ENCODE measurements at regions not wholly inside any gene's neighbourhood (a gene's known extent, or its start where the extent isn't known, plus 50 kb on each side); places are given as distances from the start of the nearest gene placed in this dataset.
"Not testable (repeated sequence)": the region's sequence is repeated elsewhere in the genome, so short reads cannot be mapped to it uniquely, and the experiment has no call there.

GRCh38 chr13:87244256-87244890 is 426.8 kb upstream of the SLITRK5 start:
- no peaks in the 10 kb centered on the region for H3K36me3 ChIP-seq (ENCODE audit: control insufficient read depth, insufficient read depth, low read length)
- H3K27ac ChIP-seq (ENCODE audit: insufficient read depth, low read depth, low read length, poor library complexity, severe bottlenecking), result no peak overlapping the region
- H3K9me3 ChIP-seq (ENCODE audit: control insufficient read depth, low read length), result no peaks in the 10 kb centered on the region
- 90 to 100% methylated on average over 3 of the region's 3 CpGs for WGBS, 2 experiments
- no peak overlapping the region for H3K4me3 ChIP-seq (ENCODE audit: insufficient read depth, low read depth, low read length)
- no peaks in the 10 kb centered on the region for H3K4me1 ChIP-seq (ENCODE audit: control insufficient read depth, insufficient read depth, low read length)
- no peaks in the 10 kb centered on the region for H3K27me3 ChIP-seq (ENCODE audit: control insufficient read depth, insufficient read depth, low read length, poor library complexity, severe bottlenecking)

- 93 to 94% methylated on average over 8 of the region's 8 CpGs for WGBS, 2 experiments
- H3K27ac ChIP-seq (ENCODE audit: insufficient read depth, low read depth, low read length, poor library complexity, severe bottlenecking); H3K4me1 ChIP-seq (ENCODE audit: control insufficient read depth, insufficient read depth, low read length); H3K36me3 ChIP-seq (ENCODE audit: control insufficient read depth, insufficient read depth, low read length); H3K4me3 ChIP-seq (ENCODE audit: insufficient read depth, low read depth, low read length); H3K27me3 ChIP-seq (ENCODE audit: control insufficient read depth, insufficient read depth, low read length, poor library complexity, severe bottlenecking); H3K9me3 ChIP-seq (ENCODE audit: control insufficient read depth, low read length): not testable (repeated sequence)
Measured at GRCh38 chr13:87249847-87250246, 421.3 kb upstream of the SLITRK5 start.

GRCh38 chr13:87255394-87255793 is 415.8 kb upstream of the SLITRK5 start:
- H3K36me3 ChIP-seq (ENCODE audit: control insufficient read depth, insufficient read depth, low read length), result no peaks in the 10 kb centered on the region
- no peaks in the 10 kb centered on the region for H3K9me3 ChIP-seq (ENCODE audit: control insufficient read depth, low read length)
- H3K27ac ChIP-seq (ENCODE audit: insufficient read depth, low read depth, low read length, poor library complexity, severe bottlenecking), result no peak overlapping the region
- H3K4me3 ChIP-seq (ENCODE audit: insufficient read depth, low read depth, low read length), result no peak overlapping the region
- no peaks in the 10 kb centered on the region for H3K4me1 ChIP-seq (ENCODE audit: control insufficient read depth, insufficient read depth, low read length)
- WGBS, 2 experiments, result 86 to 98% methylated on average over 4 to 5 of the region's 5 CpGs
- H3K27me3 ChIP-seq (ENCODE audit: control insufficient read depth, insufficient read depth, low read length, poor library complexity, severe bottlenecking), result no peaks in the 10 kb centered on the region

GRCh38 chr13:87259479-87260083 is 411.6 kb upstream of the SLITRK5 start:
- Histone ChIP-seq H3K27me3 (ENCODE audit: control insufficient read depth, insufficient read depth, low read length, poor library complexity, severe bottlenecking) (no peaks in the 10 kb centered on the region), H3K27ac (ENCODE audit: insufficient read depth, low read depth, low read length, poor library complexity, severe bottlenecking) (no peak overlapping the region), H3K9me3 (ENCODE audit: control insufficient read depth, low read length) (no peaks in the 10 kb centered on the region), H3K4me1 (ENCODE audit: control insufficient read depth, insufficient read depth, low read length) (no peaks in the 10 kb centered on the region), H3K4me3 (ENCODE audit: insufficient read depth, low read depth, low read length) (no peak overlapping the region), H3K36me3 (ENCODE audit: control insufficient read depth, insufficient read depth, low read length) (no peaks in the 10 kb centered on the region)
- WGBS, 2 experiments, result 7 to 8% methylated on average over 3 of the region's 5 CpGs

GRCh38 chr13:87274209-87274819 is 396.9 kb upstream of the SLITRK5 start:
- 0% methylated on average over 1 of the region's 1 CpG for WGBS, 2 experiments
- H3K27me3 ChIP-seq (ENCODE audit: control insufficient read depth, insufficient read depth, low read length, poor library complexity, severe bottlenecking), result no peaks in the 10 kb centered on the region
- H3K4me1 ChIP-seq (ENCODE audit: control insufficient read depth, insufficient read depth, low read length), result no peaks in the 10 kb centered on the region
- H3K9me3 ChIP-seq (ENCODE audit: control insufficient read depth, low read length), result no peaks in the 10 kb centered on the region
- no peak overlapping the region for H3K27ac ChIP-seq (ENCODE audit: insufficient read depth, low read depth, low read length, poor library complexity, severe bottlenecking)
- no peaks in the 10 kb centered on the region for H3K36me3 ChIP-seq (ENCODE audit: control insufficient read depth, insufficient read depth, low read length)
- no peak overlapping the region for H3K4me3 ChIP-seq (ENCODE audit: insufficient read depth, low read depth, low read length)

GRCh38 chr13:87280139-87280538 is 391.0 kb upstream of the SLITRK5 start:
- no peaks in the 10 kb centered on the region for H3K9me3 ChIP-seq (ENCODE audit: control insufficient read depth, low read length)
- no peaks in the 10 kb centered on the region for H3K4me1 ChIP-seq (ENCODE audit: control insufficient read depth, insufficient read depth, low read length)
- H3K4me3 ChIP-seq (ENCODE audit: insufficient read depth, low read depth, low read length), result no peak overlapping the region
- H3K27ac ChIP-seq (ENCODE audit: insufficient read depth, low read depth, low read length, poor library complexity, severe bottlenecking), result no peak overlapping the region
- WGBS, 2 experiments, result 86 to 88% methylated on average over 4 of the region's 4 CpGs
- H3K36me3 ChIP-seq (ENCODE audit: control insufficient read depth, insufficient read depth, low read length), result no peaks in the 10 kb centered on the region
- H3K27me3 ChIP-seq (ENCODE audit: control insufficient read depth, insufficient read depth, low read length, poor library complexity, severe bottlenecking), result no peaks in the 10 kb centered on the region

- H3K27me3 ChIP-seq (ENCODE audit: control insufficient read depth, insufficient read depth, low read length, poor library complexity, severe bottlenecking), result no peaks in the 10 kb centered on the region
- H3K4me1 ChIP-seq (ENCODE audit: control insufficient read depth, insufficient read depth, low read length), result no peaks in the 10 kb centered on the region
- no peak overlapping the region for H3K4me3 ChIP-seq (ENCODE audit: insufficient read depth, low read depth, low read length)
- H3K36me3 ChIP-seq (ENCODE audit: control insufficient read depth, insufficient read depth, low read length), result no peaks in the 10 kb centered on the region
- 100% methylated on average over 2 of the region's 3 CpGs; no CpG with 5 or more reads in 1 of the 2 experiments for WGBS, 2 experiments
- H3K27ac ChIP-seq (ENCODE audit: insufficient read depth, low read depth, low read length, poor library complexity, severe bottlenecking), result no peak overlapping the region
- no peaks in the 10 kb centered on the region for H3K9me3 ChIP-seq (ENCODE audit: control insufficient read depth, low read length)
Measured at GRCh38 chr13:87287721-87288120, 383.4 kb upstream of the SLITRK5 start.

- H3K36me3 ChIP-seq (ENCODE audit: control insufficient read depth, insufficient read depth, low read length), result no peaks in the 10 kb centered on the region
- no peaks in the 10 kb centered on the region for H3K9me3 ChIP-seq (ENCODE audit: control insufficient read depth, low read length)
- no peaks in the 10 kb centered on the region for H3K27me3 ChIP-seq (ENCODE audit: control insufficient read depth, insufficient read depth, low read length, poor library complexity, severe bottlenecking)
- H3K27ac ChIP-seq (ENCODE audit: insufficient read depth, low read depth, low read length, poor library complexity, severe bottlenecking), result no peak overlapping the region
- no peaks in the 10 kb centered on the region for H3K4me1 ChIP-seq (ENCODE audit: control insufficient read depth, insufficient read depth, low read length)
- no peak overlapping the region for H3K4me3 ChIP-seq (ENCODE audit: insufficient read depth, low read depth, low read length)
Measured at GRCh38 chr13:87295636-87296035, 375.5 kb upstream of the SLITRK5 start.

GRCh38 chr13:87302034-87302433 is 369.1 kb upstream of the SLITRK5 start:
- H3K36me3 ChIP-seq (ENCODE audit: control insufficient read depth, insufficient read depth, low read length), result no peaks in the 10 kb centered on the region
- WGBS, 2 experiments, result 94 to 96% methylated on average over 2 of the region's 3 CpGs
- H3K27ac ChIP-seq (ENCODE audit: insufficient read depth, low read depth, low read length, poor library complexity, severe bottlenecking), result no peak overlapping the region
- H3K9me3 ChIP-seq (ENCODE audit: control insufficient read depth, low read length), result no peaks in the 10 kb centered on the region
- H3K4me1 ChIP-seq (ENCODE audit: control insufficient read depth, insufficient read depth, low read length), result no peaks in the 10 kb centered on the region
- no peaks in the 10 kb centered on the region for H3K27me3 ChIP-seq (ENCODE audit: control insufficient read depth, insufficient read depth, low read length, poor library complexity, severe bottlenecking)
- H3K4me3 ChIP-seq (ENCODE audit: insufficient read depth, low read depth, low read length), result no peak overlapping the region

GRCh38 chr13:87302931-87303330 is 368.2 kb upstream of the SLITRK5 start:
- Histone ChIP-seq H3K36me3 (ENCODE audit: control insufficient read depth, insufficient read depth, low read length) (no peaks in the 10 kb centered on the region), H3K27me3 (ENCODE audit: control insufficient read depth, insufficient read depth, low read length, poor library complexity, severe bottlenecking) (no peaks in the 10 kb centered on the region), H3K4me1 (ENCODE audit: control insufficient read depth, insufficient read depth, low read length) (no peaks in the 10 kb centered on the region), H3K4me3 (ENCODE audit: insufficient read depth, low read depth, low read length) (no peak overlapping the region), H3K9me3 (ENCODE audit: control insufficient read depth, low read length) (no peaks in the 10 kb centered on the region), H3K27ac (ENCODE audit: insufficient read depth, low read depth, low read length, poor library complexity, severe bottlenecking) (no peak overlapping the region)
- WGBS, 2 experiments, result 85 to 100% methylated on average over 1 of the region's 1 CpG

Data from ectodermal cell (in vitro differentiated cells).